ENCODE measurements at regions not wholly inside any gene's neighbourhood (a gene's known extent, or its start where the extent isn't known, plus 50 kb on each side); places are given as distances from the start of the nearest gene placed in this dataset.
"Not testable (repeated sequence)": the region's sequence is repeated elsewhere in the genome, so short reads cannot be mapped to it uniquely, and the experiment has no call there.

DNA sequence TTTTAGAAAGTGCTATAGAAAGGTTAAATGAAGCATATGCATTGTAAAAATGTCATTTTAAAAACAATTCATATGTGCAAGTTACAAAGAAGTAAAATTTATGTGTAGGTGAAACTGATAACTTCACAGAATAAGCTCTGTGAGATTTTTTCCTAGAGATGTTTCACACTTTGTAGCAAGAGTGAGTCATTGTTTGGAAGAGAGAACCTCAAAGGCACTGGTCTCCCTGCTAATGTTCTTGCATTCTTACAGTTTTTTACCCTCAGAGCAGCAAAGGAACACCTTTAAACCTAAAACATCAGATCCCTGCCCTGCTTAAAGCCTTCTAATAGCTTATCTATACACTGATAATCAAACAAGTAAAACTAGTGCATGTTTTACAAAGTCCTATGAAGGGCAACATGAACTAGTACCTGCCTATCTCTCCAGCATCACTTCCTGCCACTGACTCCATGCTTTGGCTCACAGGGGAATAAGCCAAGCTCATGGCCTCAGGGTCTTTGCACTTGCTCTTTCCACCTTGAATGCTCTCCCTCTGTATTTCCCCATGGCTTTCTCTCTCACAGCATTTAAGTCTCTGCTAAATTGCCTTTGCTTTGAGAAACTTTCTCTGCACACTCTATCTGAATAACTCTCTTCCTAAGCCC lies 997.0 kb downstream of the GATA3 start:
- no peak for DNase-seq (ENCODE audit: extremely low read depth in 1 of 11, low read depth in 9 of 11, low spot score in 4 of 11)

DNA sequence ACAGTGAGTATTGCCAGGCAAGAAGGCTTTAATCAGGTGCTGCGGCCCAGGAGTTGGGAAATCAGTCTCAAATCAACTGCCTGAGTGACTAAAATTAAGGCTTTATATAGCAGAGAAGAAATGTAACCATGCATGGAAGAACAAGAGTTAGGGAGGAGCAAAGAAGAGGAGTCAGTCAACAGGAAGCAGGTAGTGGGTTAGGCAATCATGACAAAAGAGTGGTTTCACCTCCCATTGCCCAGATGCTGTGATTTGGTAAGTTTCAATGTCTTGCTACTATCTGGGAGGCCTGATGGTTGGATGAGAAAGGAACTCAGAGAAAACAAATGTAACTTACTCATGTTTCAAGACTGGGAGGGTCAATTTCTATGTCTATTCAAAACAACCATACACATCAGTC lies 998.3 kb downstream of the GATA3 start:
- DNase-seq (ENCODE audit: extremely low read depth in 1 of 11, low read depth in 9 of 11, low spot score in 4 of 11), result no peak

DNA sequence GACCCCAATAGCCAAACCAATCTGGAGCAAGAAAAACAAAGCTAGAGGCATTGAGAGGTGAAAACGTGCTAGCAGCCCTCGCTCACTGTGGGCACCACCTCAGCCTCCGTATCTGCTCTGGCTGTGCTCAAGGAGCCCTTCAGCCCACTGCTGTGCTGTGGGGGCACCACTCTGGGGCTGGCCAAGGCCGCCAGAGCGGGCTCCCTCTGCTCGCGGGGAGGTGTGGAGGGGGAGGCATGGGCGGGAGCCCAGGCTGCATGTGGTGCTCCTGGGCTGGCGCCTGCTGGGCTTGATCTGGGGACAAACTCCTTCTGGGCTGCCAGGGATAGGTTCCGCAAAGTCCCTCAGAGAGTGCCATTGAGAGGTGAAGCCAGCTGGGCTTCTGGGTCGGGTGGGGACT lies 1002.0 kb downstream of the GATA3 start:
- DNase-seq (ENCODE audit: extremely low read depth in 1 of 11, low read depth in 9 of 11, low spot score in 4 of 11), result no peak

DNA sequence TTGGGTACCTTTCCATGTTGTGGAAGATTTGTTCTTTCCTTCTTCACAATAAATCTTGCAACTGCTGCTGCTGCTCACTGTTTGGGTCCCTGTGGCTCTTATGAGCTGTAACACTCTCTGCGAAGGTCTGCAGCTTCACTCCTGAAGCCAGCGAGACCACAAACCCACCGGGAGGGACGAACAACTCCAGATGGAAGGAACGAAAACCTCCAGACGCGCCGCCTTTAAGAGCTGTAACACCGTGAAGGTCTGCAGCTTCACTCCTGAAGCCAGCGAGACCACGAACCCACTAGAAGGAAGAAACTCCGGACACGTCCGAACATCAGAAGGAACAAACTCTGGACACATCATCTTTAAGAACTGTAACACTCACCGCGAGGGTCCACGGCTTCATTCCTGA lies 1002.8 kb downstream of the GATA3 start:
- DNase-seq (ENCODE audit: extremely low read depth in 1 of 11, low read depth in 9 of 11, low spot score in 4 of 11), result not testable (repeated sequence)

DNA sequence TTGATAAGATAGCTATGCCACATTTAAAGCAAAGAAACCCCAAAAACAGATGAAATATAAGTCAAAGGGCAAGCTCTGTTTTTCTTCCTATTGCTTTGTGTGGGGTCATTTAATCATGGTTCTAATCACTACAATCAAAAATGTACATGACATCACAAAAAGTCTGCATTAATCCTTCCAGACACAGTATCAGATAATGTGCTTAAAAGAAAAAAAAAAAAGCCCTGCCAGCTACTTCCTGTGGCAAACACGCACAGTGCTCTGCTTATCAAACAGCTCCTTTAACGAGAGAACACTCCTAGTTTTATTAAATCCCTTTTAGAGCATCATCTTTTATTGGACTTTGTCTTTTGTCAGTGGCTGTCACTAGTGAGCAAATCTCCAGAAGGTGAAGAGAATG lies 1005.8 kb downstream of the GATA3 start:
- DNase-seq (ENCODE audit: extremely low read depth in 1 of 11, low read depth in 9 of 11, low spot score in 4 of 11), result no peak

DNA sequence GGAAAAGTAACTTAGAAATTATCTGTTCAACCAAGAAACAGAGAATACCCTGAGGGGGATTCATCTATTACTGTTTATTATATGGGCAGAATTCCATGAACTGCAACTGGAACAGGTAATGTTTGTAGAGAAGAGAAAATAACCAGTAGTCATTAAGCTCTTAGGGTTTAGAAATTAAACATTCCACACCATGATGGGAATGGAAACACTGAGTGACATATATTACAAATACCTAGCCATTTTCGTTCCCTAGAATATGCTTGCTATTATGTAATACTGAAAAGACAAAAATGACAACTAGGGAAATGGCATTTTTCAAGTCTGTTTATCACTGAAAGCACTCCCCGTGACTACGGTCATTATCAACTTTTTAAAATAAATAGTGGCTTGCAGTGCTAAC lies 1007.4 kb downstream of the GATA3 start:
- no peak for DNase-seq (ENCODE audit: extremely low read depth in 1 of 11, low read depth in 9 of 11, low spot score in 4 of 11)

DNA sequence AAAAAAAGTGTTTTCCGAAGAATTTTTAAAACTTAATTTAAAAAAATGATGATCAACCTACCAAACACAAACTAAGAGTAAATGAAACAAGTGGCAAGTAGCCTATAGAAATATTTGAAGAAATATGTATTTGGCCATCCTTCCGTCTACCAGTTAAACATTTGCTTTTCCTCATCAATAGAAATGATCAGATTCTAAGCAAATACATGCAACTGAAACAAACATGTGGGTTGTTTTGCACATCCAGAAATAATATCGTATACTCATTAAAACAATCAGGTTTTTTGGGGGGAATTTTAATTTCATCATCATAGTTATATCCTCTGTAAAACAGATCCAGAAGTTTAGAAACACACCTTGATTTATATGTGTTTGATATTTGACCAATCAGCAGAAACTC lies 1011.7 kb downstream of the GATA3 start:
- DNase-seq (ENCODE audit: extremely low read depth in 1 of 11, low read depth in 9 of 11, low spot score in 4 of 11), result no peak

DNA sequence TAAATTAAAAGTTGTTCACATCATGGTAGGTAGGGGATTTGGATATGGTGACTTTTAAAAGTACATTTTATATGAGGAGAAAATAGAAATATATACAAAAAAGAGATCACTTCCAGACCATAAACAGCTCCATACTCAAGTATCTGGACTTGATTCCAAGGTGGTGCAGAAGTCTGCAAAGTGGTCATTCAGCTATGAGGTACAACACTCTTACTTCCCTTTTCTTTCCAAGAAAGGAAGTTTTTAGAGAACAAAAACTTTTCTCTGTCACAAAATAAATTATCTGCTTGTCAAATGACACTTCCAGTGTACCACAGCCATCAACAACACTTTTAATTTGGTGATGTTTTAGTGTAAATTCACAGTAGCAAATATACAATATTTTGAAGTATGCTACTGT lies 1013.5 kb downstream of the GATA3 start:
- DNase-seq (ENCODE audit: extremely low read depth in 1 of 11, low read depth in 9 of 11, low spot score in 4 of 11), result no peak

DNA sequence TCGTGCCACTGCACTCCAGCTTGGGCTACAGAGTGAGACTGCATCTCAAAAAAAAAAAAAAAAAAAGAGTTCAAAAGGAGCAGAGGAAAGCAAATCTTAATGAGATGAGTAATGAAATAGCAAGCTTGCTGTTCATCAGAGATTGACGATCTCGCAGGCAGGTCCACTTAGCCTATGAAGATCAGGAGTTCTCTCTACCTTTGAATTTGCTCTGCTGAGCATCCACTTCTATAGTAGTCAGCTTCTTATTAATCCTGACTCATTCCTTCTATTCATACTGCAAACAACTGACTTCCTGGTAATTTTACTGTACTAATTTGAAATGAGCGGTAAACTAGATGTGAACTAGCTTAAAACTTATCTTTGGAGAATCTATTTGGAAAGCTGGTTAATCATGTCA lies 1014.6 kb downstream of the GATA3 start:
- DNase-seq (ENCODE audit: extremely low read depth in 1 of 11, low read depth in 9 of 11, low spot score in 4 of 11), result no peak

DNA sequence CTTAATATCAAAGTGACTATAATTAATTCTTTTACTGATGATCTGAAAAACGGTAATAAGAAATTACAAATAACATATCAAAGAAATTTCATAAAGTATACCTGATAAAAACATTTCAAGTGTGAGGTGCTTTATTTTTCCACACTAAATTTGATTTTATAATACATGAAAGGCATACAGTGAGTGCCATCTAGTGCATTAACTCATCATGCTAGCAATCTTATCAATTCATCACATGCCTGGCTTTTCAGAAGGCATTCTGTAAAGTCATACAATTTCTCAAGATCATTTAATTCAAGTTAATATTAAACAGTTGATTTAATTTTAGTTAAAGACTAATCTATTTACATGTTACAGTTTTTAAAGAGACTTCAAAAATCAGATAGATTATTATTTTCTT lies 1020.9 kb downstream of the GATA3 start:
- DNase-seq (ENCODE audit: extremely low read depth in 1 of 11, low read depth in 9 of 11, low spot score in 4 of 11), result no peak

DNA sequence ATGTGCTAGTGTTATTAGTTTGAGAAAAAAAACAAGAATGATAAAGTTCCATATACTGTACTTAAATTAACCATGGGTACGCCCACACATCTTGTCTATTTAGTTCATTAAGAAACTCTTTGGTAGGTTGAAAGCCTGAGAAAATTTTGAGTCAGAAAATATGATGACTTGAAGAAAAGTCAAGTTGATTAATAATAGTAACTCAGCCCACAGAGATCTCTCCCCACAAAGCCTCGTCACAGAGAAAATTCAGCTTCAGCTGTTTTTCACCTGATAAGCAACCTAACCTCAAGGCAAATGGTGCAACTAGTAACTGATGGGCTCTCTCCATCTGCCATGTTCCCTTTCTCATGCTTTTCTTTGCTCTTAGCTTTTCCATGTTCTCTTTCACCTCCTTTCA lies 1021.6 kb downstream of the GATA3 start:
- DNase-seq (ENCODE audit: extremely low read depth in 1 of 11, low read depth in 9 of 11, low spot score in 4 of 11), result no peak

DNA sequence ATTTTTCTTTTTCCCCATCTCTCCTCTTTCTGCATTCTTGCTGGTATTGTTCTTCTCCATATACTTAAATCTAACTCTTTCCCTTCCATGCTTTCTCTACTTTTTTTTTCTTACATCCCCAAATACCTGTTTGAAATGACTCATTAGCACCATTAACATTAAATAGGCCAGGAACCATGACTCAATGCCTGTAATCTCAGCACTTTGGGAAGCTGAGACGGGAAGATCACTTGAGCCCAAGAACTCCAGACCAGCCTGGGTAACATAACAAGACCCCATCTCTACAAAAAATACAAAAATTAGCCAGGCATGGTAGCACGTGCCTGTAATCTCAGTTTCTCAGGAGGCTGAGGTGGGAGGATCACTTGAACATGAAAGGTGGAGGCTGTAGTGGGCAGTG lies 1026.8 kb downstream of the GATA3 start:
- no peak for DNase-seq (ENCODE audit: extremely low read depth in 1 of 11, low read depth in 9 of 11, low spot score in 4 of 11)

DNA sequence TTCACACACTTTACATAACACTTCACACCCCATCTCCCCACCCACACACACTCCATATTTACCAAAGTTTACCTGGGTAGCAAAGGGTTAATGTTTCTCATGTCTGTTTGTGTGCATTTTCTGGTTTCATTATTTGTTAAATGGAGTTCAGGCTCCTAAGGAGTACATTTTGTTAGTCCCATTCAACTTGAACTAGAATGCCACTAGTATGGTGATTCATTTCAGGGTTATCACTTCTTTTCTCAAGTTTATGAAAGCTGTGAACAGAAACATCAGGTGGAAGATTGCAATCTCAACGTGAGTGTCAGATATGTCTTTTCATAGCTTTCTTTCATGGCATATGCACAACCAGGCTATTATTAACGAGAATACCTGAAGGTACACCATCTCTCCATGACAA lies 1027.5 kb downstream of the GATA3 start:
- DNase-seq (ENCODE audit: extremely low read depth in 1 of 11, low read depth in 9 of 11, low spot score in 4 of 11), result no peak

DNA sequence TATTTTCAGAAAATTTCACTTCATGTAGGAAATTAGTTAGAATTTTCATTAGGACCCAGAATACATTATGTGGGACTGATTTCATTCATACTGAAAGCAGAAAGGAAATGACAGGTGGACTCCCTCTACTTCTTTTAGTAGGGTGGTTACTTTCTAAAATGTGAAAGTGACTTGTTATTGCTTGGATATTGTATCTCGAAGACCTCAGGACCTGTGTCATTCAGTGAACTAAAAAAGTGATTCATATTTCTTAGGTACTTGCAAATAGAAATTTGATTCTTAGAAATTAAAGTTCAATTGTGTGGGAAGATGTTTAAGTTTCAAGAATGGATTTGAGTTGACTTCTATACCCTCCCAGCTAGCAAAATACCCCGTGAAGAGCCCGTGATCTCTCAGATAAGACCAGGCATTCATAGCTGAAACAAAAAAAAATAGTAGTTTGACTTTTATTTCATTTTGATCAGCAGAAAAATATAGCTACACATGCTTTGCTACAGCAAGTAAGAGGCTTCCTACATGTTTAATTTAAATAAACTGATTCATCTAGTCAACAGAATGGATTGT lies 1037.1 kb downstream of the GATA3 start:
- no peak for DNase-seq (ENCODE audit: extremely low read depth in 1 of 11, low read depth in 9 of 11, low spot score in 4 of 11)

DNA sequence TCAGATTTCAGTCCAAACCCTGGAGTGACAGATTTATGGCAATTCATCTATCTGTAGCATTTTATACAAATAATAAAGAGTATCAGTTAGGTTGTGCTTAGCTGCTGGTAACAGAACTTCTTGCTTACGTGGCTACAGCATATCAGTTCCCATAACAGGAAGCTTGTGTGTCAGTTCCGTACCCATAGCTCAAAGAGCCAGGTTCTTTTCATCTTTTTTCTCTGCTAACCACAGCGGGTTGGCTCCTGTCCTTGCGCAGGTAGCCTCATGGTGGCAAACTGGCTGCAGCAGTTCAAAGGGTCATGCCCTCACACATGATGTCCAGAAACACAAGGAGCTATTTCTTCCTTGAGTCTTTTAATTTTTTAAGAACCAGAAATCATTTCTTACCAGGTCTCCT lies 1041.8 kb downstream of the GATA3 start:
- no peak for DNase-seq (ENCODE audit: extremely low read depth in 1 of 11, low read depth in 9 of 11, low spot score in 4 of 11)

DNA sequence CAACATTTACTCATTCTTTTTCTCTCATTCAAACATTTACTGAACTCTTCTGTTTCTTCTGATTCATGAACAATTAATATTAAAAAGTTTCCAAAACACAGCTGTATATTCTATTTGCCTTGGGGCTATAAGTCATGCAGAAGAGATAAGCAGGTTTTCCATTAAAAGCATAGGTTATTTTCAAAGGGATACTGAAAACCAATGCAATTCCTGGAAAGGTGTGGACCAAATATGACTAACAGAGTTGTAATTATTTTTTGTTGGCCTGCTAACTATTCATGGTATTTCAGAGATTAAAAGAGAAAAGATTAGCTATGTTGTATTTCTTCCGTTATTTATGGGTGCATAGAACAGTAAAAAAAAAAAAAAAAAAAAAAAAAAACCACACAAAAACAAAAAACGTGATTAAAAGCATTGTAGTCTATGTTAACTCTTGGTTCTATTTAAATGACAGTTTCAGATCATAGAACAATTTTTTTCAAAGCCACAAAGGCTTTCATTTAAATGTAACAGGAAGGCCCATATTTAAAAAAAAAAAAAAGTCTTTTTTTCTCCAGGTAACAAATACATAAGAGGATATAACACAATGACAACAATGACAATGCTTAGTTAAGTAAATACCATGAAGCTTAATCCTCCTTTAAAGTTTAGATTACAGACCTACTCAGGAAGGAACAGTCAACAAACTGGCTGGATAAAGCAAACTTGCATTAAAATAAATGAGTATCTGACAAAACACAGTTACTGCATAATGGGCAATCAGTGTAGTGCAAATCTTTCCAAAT lies 1042.9 kb downstream of the GATA3 start:
- DNase-seq (ENCODE audit: extremely low read depth in 1 of 11, low read depth in 9 of 11, low spot score in 4 of 11), result no peak

DNA sequence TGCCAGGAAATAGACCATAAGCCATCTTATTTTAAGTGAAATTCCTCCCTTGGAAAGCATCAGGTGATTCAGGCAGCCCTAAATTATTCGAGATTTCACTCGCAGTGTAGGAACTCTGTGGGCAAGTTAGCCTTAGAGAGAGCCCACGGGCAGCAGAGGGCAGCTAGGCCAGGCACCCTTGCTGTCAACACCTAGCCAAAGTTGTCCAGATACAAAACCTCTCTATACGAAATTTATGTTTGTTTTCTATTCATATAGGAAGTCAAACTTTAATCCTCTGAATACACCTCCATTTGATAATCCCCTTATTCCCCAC lies 1043.5 kb downstream of the GATA3 start:
- DNase-seq (ENCODE audit: extremely low read depth in 1 of 11, low read depth in 9 of 11, low spot score in 4 of 11), result no peak

DNA sequence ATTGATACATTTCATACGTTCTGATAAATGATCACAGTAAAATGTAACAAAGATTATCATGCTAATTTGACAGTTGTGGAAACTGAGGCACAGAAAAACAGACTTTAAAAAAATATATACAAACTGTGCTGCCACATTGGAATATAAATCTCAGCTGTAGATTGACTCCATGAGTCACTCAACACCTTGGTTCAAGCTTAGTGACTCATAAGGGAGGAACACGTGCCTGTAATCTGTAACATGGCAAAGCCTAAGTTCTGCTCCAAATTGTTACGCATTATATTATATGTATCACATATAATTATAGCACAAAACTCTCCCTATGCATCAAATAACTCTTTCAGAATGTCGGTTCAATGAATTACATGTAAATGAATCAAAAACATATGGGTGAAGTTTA lies 1047.5 kb downstream of the GATA3 start:
- DNase-seq (ENCODE audit: extremely low read depth in 1 of 11, low read depth in 9 of 11, low spot score in 4 of 11), result no peak

DNA sequence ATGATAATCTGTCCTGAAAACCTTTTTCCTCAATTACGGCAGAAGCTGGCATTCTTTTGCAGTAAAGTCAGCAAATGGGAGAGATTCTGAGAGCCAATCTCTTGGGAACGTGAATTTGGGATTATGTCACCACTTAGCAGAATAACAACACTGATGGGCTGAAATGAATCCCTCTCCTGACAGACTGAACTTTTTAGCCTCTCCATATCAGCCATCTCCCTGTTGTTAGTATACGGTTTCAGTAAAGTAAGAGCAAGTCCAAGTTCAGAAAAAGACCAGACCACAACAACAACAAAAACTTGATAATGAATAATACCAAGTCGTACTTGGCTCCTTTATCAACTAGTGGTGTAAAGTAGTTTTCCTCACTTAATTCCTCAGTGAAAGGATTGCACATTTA lies 1048.8 kb downstream of the GATA3 start:
- DNase-seq (ENCODE audit: extremely low read depth in 1 of 11, low read depth in 9 of 11, low spot score in 4 of 11), result no peak

DNA sequence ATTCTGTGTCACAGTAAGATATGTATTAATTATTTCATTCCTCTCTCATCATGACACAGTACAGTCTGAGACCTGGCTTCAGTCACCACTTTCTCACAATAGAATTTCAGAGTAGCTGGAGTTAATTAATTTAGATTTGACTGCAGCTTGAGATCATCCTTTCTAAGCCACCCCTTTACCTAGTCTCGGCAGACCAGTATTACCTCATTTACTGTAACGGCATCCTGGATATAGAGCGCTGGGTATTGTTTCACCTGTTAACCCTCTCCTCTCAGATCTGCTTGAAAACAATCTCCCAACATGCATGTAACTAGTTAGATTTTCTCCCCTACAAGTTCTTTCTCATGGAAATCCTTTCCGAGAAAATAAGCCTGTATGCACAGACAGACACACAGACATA lies 1057.5 kb downstream of the GATA3 start:
- no peak for DNase-seq (ENCODE audit: extremely low read depth in 1 of 11, low read depth in 9 of 11, low spot score in 4 of 11)

DNA sequence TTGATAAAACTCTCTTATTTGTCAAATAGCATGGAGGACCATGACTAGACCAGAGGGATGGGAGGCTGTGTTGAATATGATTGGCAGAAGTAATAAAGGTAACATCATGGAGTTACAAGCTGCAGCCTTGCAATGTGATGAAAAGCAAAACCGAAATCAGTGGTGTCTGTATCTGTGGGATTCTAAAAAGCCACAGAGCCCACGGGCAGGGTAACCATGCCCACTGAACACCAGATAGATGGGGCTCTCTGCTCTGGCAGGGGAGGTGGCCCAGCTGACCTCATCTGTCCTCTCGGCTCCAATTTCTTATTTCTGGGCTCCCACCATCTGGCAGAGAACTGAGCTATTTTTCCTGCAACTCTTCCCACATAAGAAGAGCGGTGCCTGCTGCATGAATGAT lies 1072.2 kb downstream of the GATA3 start:
- no peak for DNase-seq (ENCODE audit: extremely low read depth in 1 of 11, low read depth in 9 of 11, low spot score in 4 of 11)

Measured in renal cortex interstitium (tissue), 11 donors.